ENCODE measurements at regions not wholly inside any gene's neighbourhood (a gene's known extent, or its start where the extent isn't known, plus 50 kb on each side); places are given as distances from the start of the nearest gene placed in this dataset.

DNA sequence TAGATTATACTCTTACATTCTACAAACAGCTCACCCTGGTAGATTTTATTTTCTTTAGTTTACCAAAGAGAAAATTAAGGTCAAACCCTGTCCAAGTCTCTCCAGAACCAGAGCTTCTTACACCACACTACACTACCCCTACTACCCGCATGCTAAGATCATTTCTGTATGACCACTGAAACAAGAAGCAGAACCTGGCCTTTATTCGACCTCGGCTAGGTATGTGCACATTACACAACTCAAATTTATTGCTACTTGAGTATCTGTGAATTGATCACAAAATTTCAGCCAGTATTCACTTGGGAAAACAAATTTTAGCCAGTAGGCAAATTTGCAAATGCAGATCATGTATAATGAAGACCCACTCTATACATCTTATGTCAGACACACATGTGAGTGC lies 2437.0 kb downstream of the PCDH9 start:
- no peak for DNase-seq (ENCODE audit: low read depth, low spot score)

DNA sequence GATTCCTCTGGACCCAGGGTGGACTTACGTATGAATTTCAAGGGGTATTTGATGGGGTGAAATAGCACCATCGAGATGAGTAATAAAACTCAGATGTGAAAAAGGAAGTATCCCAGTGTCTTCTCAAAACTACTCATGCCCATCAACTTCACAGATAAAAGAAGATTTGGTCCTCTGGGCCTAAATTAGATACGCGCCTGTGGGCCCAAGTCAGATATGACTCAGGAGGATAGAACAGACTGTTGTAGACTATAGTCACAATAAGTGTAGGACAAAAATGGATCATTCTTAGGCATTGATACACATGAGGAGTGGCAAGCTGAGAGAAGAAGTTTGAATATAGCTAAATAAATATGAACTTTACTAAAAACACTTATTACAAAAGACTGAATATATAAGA lies 2438.8 kb downstream of the PCDH9 start:
- no peak for DNase-seq (ENCODE audit: low read depth, low spot score)

DNA sequence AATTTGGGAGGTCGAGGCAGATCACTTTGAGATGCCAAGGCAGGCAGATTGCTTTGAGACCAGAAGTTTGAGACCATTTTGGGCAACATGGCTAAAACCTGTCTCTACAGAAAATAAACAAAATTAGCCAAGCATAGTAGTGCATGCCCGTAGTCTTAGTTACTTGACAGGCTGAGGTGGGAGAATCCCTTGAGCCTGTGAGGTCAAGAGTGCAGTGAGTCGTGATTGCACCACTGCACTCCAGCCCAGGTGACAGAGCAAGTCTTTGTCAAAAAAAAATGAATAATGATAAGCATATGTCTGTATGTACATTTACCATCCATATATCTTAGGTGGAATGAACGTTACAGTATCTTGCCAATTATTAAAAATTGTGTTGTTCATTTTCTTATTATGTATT lies 2447.7 kb downstream of the PCDH9 start:
- DNase-seq (ENCODE audit: low read depth, low spot score): no peak

DNA sequence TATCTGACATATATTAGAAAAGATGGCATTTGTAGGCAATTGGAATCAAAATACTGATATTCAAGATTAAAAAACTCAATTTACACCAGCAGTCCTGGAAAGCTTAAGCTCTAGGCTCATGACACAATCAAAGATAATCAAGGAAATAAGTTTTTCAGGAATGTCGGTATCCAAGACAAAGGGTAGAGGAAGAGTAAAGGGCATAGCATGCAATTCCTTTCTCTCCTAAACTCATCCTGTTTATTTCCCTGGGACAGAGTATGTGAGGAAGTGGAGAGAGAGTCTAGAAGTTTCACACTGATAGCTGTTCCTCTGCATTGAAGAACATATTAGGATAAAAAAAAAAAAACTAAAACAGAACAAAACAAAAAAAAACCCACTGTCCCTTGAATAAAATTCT lies 2452.1 kb downstream of the PCDH9 start:
- no peak for DNase-seq (ENCODE audit: low read depth, low spot score)

DNA sequence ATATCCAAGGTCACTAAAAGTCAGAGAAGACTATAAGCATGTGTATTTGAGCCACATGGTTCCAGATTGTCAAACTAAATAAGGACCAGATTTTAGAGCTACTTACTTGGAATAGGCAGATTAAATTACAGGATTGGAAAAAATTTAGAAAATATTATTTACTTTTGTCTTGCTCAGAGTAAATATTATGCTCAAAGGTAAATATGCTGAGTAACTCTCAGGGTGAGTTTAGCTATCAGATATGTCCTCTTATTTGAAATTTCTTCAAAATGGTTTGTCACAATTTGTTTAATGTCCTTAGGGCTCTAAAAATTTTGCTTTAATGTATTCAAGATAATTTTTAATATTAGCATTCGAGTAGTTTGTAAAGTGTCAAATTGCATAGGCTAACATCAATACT lies 2455.2 kb downstream of the PCDH9 start:
- no peak for DNase-seq (ENCODE audit: low read depth, low spot score)

DNA sequence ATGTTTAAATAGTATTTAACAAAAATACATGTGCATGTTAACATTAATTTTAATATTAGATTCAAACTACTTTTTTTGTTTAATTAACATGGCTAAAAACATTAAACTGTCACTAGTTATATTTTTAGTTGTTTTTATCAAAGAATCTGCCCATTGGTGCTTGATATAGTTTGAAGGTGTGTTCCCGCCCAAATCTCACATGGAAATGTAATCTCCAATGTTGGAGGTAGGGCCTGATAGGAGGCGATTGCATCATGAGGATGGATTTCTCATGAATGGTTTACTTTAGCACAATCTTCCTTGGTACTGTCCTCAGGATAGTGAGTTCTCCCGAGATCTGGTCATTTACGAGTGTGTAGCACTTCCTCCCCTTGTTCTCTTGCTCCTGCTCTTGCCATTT lies 2459.4 kb downstream of the PCDH9 start:
- DNase-seq (ENCODE audit: low read depth, low spot score): no peak

DNA sequence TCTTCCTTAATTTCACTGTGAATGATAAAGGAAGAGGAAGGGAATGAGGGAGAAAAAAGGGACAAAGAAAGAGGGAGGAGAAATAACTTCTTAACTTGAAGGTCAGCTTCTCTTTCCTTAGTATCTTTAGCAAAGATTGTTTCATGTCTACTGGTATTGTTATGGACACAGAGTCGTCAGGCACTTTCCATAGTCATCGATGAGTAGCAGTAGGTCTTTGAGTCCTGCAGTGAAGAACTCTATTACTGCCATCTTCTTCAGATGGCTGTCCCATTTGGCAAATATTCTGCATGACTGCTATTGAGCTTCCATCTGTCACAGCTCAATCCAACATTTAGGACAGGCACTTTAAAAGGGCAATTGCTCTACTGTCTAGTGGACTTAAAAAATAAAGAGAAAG lies 2463.1 kb downstream of the PCDH9 start:
- no peak for DNase-seq (ENCODE audit: low read depth, low spot score)

DNA sequence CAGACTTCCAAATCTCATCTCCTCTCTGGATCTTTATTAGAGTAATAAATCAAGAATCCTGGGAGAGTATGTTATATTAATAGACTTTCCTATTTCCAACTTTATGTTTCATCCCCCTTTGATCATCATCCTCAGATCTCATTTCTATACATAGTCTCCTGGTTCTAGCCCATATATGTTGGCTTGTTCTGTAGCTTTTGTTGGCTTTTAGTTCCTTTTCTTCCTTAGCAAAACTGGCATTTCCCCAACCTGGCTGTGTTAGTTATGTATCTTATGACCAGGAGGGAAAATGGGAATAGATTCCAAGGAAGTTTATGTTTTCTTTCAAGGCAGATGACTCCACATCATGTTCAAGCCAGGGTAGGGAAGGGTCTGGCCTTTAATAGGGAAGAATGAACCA lies 2464.5 kb downstream of the PCDH9 start:
- DNase-seq (ENCODE audit: low read depth, low spot score): no peak

DNA sequence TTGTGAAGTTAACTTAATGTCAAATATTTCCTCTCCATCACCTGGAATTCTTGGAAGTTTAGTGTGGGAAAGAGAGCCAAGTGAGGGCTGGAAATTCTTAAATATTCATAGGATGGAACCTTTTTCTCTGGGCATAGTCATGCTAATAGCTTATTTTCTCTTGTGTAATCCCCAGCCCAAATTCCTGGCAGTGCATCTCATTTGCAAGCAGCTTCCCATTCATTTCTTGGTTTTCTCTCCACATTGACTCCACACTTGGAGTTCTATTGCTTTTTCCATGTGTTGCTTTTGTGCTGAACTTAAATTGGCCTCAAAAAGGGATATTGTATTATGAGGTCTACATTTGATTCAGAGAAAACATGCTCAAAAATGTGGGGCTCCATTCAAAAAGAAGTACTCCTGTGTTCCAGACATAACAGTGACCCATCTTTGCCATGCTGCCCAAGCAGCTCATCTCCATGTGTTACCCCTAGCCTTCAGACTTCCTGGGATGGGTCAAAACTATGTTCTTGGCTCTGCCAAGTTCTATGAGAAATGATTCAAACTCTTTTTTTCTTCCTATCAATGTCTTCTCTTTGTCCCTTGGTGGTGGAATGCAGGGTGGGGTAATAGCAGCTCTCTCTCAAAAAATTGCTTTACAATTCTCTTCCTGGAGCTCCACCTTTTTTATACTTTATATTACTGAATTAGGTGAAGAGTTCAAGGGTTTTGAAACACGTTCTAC lies 2471.5 kb downstream of the PCDH9 start:
- no peak for DNase-seq (ENCODE audit: low read depth, low spot score)

DNA sequence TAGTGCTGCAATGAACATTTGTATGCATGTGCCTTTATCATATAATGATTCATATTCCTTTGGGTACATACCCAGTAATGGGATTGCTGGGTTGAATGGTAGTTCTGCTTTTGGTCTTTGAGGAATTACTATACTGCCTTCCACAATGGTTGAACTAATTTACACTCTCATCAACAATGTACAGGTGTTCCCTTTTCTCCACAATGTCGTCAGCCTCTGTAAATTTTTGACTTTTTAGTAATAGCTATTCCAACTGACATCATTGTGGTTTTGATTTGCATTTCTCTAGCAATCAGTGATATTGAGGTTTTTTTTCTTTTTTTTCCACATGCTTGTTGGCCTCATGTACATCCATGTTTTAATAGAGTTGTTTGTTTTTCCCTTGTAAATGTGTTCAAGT lies 2473.5 kb downstream of the PCDH9 start:
- no peak for DNase-seq (ENCODE audit: low read depth, low spot score)

DNA sequence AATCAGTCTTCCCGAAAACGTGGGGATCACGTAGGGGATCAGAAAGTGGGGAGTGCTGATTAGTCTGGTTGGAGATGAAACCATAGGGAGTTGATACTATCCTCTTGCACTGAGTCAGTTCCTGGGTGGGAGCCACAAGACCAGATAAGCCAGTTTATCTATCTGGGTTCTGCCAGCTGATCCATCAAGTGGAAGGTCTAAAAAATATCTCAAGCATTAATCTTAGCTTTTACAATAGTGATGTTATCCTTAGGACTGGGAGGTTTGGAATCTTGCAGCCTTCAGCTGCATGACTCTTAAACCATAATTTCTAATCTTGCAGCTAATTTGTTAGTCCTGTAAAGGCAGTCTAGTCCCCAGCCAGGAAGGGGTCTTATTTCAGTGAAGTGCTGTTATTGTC lies 2474.2 kb downstream of the PCDH9 start:
- no peak for DNase-seq (ENCODE audit: low read depth, low spot score)

DNA sequence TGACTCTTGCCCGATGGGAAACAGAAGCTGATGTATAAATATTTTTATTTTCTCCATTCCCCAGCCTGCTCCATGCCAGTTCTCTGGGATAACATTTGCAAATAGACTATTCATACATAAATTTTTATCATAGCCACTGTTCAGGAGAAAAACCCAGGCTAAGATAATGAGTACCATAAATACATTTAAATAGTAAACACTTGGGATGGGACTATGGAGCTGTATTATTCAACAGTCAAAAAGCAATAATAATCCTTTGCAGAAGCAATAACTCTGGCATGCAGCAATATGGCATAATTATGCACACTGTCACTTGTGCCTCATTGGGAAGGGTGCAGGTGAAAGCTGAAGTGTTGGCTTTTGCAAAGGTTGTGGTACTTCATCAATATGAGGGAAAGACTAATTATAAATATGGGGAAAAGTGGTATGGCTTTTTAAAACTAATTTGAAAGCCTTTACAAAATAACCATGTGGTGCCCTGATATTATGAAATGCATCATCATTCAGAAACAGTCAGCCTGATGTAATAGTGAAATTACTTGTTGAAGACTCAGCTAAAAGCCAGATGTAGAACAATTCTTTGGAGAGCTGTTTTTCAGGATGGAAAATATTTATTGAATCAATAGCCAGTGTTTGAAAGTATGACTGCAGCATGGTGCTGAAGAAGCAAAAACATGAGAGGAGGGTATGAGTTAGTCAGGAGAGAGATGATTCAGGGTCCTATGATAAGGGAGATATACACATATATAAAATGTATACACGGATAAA lies 2476.7 kb downstream of the PCDH9 start:
- DNase-seq (ENCODE audit: low read depth, low spot score): peak; percentile 5

DNA sequence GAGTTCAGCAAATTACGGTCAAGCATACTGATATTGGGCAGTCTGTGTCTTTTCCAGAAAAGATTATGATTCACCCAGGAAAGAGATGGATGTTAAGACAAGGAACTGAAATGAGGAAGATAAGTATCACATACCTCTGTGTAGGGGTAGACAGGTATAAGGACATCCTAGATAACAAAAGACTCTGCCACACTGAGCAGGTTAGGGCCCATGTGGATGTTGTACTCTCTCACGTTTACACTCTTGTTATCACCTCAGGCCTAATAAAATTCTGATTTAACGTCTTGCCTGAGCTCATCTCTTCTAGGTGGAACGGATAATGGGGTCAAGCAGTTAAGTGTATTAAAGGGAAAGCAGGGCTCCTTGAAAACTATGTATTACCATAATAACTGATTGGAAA lies 2480.8 kb downstream of the PCDH9 start:
- no peak for DNase-seq (ENCODE audit: low read depth, low spot score)

DNA sequence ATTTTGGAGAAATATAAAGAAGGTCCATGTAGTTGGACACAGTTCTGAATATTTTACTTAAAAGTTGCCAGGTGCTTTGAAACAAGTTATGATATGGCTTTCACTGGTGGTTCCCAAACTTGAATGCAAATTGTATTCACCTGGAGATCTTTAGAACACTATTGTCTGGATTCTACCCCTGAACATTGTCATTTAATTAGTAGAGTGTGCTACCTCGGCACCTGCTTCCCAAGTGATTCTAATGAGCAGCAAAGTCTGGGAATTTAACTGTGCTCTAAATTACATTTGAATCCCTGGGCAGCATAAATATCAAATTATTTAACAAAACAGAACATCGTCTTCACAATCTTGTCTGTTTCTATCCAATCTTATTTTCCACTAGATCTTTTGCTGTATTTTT lies 2483.3 kb downstream of the PCDH9 start:
- no peak for DNase-seq (ENCODE audit: low read depth, low spot score)

DNA sequence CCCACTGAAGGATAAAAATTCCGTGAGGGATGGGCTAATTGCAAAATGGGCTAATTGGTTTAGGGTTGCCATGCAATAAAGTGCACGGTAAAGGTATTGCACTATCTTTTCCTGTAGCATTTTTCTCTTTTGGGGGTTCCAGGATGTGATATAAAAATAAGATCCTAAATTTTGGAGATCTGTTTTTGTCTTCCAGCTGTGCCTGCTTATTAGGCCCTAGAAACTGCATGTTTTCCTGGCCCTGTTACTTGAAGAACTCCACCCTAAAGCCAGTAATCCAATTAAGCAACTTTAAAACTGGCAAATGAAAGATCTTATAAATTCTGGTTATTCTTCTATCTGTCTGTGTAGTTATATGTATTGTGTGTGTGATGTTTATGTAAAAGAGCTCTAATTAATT lies 2489.6 kb downstream of the PCDH9 start:
- DNase-seq (ENCODE audit: low read depth, low spot score): no peak

DNA sequence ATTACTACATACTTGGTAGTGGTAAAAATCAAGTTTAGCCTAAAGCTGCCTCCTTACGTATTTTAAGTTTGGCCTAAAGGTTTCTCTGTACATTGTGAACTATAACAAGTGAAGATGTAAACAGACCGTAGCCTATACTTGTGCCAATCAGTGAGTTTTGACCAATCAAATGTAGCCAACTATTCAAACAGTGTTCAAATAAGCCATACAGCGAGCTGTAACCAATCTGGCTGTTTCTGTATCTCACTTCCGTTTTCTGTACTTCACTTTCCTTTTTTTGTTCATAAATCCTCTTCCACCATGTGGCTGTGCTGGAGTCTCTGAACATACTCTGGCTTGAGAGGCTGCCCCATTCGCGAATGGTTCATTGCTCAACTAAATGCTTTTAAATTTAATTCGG lies 2504.6 kb downstream of the PCDH9 start:
- DNase-seq (ENCODE audit: low read depth, low spot score): no peak

DNA sequence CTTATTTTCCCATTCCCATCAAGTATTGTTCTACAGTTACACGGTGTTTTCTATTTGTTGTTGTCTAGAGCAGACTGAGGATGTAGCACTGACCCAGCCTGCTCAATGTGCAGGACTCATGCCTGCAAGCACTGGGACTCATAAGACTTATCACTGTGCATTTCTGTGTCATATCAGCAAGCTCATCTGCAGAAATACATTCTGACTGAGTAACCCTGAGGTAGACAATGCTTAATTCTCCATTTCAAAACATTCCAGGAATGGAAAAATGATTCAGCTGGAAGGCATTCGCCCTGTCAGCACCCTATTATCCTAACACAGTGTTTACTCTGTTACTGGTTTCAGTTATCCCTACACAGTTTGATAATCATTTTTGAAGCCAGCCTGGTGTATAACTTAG lies 2506.4 kb downstream of the PCDH9 start:
- peak; percentile 34 for DNase-seq (ENCODE audit: low read depth, low spot score)

DNA sequence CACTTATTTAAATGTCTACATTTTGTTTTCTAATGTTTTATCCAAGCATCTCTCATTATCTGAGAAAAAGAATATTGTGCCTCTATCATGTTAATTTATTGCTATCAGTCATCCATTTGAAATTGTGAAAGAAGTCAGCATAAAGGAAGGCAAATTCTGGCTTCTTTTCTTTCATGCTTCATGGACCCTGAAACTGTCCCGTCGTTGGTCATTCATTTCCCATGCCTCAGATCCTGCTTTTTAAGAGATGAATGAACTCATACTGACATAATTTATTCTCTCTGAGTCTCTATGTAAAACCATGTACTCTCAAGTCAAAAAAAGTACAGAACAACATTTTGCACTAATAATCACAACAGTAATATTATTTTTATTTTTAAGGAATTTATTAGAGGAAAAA lies 2512.0 kb downstream of the PCDH9 start:
- DNase-seq (ENCODE audit: low read depth, low spot score): no peak

DNA sequence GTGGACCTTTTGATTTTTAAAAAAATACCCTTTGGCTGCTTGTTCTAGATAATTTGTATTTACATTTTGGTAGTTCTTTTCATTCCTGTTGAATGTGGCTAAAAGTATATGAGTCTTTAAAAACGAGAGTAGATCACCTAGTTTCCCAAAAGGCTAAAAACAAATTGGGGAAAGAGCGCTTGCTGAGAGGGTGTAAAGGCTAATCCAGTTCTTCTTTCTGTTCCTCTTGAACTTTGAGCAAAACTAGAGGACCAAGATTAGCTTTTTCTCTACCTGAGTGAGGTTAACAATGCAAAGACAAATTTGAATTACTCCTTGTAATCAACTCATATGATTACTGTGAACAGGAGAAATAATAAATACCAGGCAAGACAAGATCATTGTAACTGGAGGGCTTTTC lies 2513.2 kb downstream of the PCDH9 start:
- no peak for DNase-seq (ENCODE audit: low read depth, low spot score)

DNA sequence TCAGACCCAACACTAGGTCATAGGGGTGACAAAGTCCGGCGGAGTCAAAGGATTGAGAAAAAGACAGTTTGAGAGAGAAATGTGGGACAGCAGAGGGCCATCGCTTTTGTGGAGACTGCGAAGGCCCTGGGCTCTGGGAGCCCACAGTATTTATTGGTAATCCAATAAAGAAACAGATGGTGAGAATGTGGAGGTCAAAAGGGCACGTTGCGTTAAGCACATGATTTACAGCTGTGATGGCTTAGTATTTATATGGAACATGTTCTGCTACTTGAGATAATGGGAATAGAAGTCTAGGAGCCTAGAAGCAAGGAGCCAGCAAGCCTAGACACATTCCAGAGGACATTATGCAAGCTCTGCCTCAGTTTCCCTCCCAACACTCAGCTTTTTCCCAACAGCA lies 2521.1 kb downstream of the PCDH9 start:
- no peak for DNase-seq (ENCODE audit: low read depth, low spot score)

DNA sequence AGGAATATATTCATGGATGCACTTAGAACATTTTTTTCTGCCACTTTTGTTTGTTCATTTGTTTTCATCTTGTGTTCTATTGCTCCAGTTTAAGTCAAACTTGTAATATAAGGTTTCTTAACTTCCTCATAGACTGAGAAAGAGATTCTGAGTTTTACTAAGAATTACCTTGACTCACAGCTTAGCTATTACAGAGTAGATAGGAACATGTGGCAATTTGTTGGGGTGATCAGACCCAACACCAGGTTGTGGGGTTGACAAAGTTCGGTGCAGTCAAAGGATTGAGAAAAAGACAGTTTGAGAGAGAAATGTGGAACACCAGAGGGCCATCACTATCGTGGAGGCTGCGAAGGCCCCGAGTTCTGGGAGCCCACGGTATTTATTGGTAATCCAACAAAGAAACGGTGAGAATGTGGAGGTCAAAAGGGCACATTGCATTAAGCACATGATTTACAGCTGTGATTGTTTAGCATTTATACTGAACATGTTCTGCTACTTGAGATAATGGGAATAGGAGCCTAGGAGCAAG lies 2526.0 kb downstream of the PCDH9 start:
- no peak for DNase-seq (ENCODE audit: low read depth, low spot score)

DNA sequence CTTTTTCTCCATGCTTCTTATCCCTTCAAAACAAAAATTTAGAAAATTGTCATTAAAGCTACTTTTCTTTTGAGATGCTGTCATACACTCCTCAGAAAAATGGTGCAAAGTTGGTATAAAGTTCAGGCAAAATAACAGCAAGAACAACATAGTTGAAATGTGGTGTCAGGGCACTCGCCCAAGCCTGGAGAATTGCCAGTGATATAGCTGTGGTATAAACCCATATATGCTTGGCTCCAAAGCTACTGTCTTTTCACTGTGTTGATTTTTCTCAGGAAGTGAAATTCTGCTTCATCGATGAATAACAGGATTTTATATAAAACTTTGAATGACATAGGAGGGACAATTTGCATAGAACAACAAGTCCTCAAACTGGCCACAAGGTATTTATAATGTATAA lies 2532.9 kb downstream of the PCDH9 start:
- DNase-seq (ENCODE audit: low read depth, low spot score): no peak

Measured in brain pericyte (primary cell).